EL (cell line): ENCODE measurements at regions not wholly inside any gene's neighbourhood (a gene's known extent, or its start where the extent isn't known, plus 50 kb on each side); places are given as distances from the start of the nearest gene placed in this dataset.
A peak's percentile ranks its signal among the peaks of the same experiment; 100 is the strongest.

ENCODE experiments used
- DNase-seq: peaks from one replicate; pipeline ENCODE4 v3.0.0-alpha.2; 2016

- DNase-seq = no peak
These were observed 60.3 kb upstream of the SLC27A6 start for GRCh38 chr5:128904805-128905567.

- DNase-seq = peak; percentile 55
These were observed 59.6 kb upstream of the SLC27A6 start for GRCh38 chr5:128905568-128906110.

- no peak for DNase-seq
These were observed 51.7 kb upstream of the SLC27A6 start for GRCh38 chr5:128913551-128913950.
